GM21825 (cell line): ENCODE measurements at regions not wholly inside any gene's neighbourhood (a gene's known extent, or its start where the extent isn't known, plus 50 kb on each side); places are given as distances from the start of the nearest gene placed in this dataset.

Source experiments
- ATAC-seq: cut with Tn5 transposase; IDR thresholded peaks from one replicate; pipeline ENCODE4 v1.9.1; 2021; ENCODE audit warnings: mild to moderate bottlenecking, moderate library complexity; ENCODE audit not compliant: unreplicated experiment

DNA sequence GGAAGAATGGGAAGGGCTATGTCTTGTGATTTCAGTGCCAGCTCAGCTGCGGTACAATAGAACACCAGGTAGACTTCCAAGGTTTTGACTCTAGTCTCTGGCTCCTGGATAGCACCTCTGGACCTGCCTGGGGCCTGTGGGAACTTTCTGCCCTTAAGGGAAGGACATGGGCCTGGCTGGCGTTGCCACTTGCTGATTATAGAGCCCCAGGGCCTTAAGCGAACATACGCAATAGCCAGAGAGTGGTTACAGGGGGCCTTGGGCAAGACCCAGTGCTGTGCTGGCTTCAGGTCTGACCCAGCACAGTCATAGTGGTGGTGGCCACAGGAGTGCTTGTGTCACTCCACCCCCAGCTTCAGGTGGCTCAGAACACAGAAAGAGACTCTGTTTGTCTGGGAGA lies 131.1 kb upstream of the COL21A1 start:
- ATAC-seq: no peak

DNA sequence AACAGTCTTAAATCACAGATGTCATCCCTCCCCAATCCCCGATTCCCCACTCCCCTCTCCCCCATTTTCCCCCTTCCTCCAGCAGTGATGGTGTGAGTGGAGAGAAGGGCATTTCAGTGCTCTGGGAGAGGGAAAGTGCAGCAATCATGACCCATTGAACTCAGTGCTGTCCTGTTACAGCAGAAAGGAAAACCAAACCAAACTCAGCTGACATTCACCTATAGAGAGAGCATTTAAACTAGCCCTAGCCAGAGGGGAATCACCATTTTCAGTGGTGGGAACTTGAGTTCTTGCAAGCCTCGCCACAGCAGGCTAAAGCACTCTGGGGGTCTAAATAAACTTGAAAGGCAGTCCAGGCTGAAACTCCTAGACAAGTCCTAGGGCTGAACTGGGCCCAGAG lies 129.9 kb upstream of the COL21A1 start:
- no peak for ATAC-seq

GRCh38 chr6:56375806-56376205 lies 128.4 kb upstream of the COL21A1 start:
- no peak for ATAC-seq

DNA sequence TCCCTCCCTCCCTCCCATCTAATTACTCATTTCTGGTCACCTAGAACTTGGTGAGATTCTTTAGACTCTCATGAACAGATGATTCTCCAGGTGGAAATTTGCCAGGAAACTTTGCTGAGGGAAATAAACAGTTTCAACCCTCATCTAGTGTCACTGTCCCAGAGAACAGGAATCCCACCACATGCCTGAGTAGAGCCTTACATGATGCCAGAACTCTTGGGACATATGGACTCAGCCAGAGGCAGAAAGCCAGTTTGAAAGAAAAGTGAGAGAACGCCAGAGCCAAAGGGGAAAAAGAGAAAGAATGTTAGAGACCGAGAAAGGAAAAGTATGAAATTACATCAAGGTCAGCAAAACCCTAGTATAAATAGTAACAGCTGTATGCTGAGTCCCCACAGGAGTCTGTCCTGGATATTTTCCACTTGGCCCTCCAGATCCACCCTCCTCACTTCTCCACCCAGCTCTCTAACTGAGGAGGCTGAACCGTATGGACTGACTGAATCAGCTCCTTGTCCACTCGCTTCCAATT lies 127.5 kb upstream of the COL21A1 start:
- no peak for ATAC-seq

DNA sequence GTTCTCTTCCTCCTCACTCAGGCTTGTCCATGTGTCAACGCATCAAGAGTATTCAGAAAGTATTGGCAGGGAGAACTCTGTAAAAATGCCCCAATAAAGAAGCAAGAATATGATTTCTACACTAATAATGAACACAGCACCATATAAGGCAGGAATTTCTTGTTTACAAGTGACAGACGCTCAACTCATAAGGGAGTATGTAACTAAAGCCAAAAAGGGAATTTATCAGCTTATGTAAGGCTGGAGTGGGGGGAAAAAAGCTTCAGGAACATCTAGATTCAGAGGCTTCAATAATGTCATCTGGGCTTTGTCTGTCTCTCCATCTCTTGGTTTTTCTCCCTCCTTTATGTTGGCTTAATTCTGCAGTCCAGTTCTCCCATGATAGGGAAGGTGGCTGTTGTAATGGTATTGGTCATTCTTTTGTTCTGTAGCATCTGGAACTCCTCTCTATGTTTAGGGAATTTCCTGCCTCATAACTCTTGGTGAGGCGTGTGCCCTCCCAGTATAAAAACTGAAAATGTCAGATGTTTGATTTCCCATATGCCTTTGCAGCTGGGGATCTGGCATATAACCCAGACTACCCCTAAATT lies 125.1 kb upstream of the COL21A1 start:
- no peak for ATAC-seq

- no peak for ATAC-seq
These were observed 123.3 kb upstream of the COL21A1 start for GRCh38 chr6:56370561-56371211.

DNA sequence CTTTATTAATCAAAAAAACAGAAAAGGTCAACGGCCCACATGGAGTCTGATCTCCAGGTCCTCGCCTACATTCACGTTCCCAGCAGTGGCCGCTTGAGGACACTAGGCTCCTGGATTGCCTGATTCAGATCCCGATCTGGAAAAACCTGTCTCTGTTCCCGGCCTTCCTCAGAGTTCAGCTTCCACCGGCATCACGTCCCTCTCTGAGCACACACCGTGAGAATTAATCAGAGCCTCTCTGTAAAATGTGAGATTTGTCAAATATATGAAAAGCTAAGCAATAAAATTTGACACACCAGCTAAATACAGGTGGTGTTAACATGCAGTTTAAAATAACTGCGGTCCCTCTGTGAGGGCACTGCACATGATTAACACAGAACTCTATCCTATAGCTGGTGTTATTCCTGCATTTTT lies 122.8 kb upstream of the COL21A1 start:
- ATAC-seq: no peak

DNA sequence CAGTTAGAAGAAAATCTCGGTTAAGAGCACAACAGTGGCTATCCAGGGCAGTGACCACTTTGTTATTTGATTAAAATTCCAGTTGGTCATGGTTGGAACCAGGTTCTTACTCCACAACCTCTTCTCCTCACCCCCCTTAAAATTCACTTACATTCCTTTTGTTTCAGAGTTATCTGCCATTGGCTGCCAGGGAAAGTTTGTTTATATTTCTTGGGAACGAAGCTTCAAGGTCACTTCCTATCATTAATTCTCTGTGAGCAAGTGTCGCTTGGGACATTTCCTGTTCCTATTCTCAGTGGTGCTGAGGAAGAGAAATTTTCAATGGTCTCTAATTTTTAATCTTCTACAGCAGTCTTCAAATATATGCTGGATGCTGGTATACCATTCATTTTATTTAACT lies 121.1 kb upstream of the COL21A1 start:
- ATAC-seq: no peak

DNA sequence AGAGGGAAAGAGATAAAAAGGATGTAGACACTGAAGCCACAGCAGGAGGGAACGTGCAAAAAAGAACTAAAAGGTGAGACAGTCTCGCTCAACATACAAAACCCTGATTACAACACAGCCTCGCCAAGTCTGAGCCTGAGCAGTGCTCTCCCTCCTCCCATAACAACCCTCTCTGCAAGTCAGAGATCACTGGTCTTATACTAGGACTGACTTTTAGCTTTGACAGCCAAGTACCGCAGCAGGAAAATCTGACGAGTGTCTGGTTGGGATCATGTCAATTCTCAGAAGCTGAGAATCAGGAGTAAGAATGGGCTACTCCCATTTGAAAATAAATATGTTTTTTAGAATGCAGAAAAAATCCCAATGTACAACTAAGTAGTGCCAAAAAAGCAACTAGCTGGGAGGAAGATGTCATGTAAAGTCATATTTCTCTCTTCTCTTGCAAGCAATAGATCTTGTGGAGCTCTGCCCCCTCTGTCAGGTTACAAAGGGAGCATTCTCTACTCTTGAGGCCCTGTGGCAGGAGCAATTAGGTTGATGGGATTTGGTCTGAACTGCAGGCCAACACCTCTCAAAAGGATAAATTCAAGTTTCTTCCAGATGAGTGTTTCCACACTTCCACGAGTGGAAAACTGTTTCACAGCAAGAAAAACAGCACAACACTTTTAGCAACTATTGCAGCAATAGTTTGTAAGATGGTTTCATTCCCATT lies 118.9 kb upstream of the COL21A1 start:
- ATAC-seq: no peak

- no peak for ATAC-seq
These were observed 117.5 kb upstream of the COL21A1 start for GRCh38 chr6:56364827-56365339.

GRCh38 chr6:56364431-56364826 lies 117.0 kb upstream of the COL21A1 start:
- ATAC-seq: no peak

- ATAC-seq: no peak
These were observed 116.5 kb upstream of the COL21A1 start for GRCh38 chr6:56363796-56364430.

GRCh38 chr6:56361812-56362211 lies 114.4 kb upstream of the COL21A1 start:
- no peak for ATAC-seq

- ATAC-seq: peak; percentile 91
These were observed 112.0 kb upstream of the COL21A1 start for GRCh38 chr6:56359201-56359899.

DNA sequence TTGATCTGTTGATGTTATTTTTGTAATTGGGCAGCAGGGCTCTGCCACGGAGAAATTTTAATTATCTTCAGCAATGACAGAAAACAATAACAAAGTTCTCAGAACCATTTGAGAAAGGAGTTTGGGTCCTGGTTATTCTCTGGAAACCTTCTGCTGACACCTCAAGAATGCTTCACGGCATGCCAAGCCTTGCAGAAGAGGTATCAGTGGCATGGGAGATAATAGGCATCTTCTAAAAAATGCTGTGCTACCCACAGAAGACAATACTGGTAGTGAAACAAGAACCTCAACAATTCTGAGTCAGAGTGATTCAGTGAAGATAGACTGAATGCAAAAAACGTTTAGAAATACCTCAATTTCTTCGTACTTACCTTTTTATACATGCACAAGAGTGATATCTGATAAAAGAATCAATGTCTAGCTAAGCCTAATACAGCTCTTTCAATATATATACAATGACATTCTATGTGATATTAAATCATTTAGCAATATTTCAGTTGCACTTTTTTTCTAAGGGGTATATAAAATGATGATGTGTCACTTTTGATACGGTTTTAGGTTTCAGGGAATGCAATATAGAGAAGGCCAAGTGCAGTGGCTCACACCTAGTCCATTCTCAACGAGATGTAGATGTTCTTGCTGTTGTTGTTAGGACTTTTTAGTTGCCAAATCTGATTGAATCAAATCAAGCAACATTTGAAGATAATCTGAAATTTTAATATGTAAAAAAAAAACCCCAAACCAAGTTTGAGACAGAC lies 110.4 kb upstream of the COL21A1 start:
- no peak for ATAC-seq

- ATAC-seq: no peak
These were observed 109.0 kb upstream of the COL21A1 start for GRCh38 chr6:56356426-56356825.

DNA sequence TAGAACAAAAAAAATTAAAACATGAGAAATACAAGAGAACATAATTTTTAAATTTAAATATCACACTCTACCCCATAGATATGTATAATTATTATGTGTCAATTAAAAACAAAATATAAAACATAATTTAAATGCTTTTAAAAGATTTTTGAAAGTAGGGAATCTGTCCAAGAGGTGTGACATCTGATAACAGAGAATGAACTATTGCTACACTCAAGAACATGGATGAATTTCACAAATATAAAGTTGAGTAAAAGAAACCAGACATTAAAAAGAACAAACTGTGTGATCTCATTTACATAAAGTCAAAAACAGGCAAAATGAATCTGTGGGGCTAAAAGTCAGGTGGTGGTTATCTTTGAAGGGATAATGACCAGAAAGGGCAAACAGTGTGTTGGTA lies 106.5 kb upstream of the COL21A1 start:
- no peak for ATAC-seq

DNA sequence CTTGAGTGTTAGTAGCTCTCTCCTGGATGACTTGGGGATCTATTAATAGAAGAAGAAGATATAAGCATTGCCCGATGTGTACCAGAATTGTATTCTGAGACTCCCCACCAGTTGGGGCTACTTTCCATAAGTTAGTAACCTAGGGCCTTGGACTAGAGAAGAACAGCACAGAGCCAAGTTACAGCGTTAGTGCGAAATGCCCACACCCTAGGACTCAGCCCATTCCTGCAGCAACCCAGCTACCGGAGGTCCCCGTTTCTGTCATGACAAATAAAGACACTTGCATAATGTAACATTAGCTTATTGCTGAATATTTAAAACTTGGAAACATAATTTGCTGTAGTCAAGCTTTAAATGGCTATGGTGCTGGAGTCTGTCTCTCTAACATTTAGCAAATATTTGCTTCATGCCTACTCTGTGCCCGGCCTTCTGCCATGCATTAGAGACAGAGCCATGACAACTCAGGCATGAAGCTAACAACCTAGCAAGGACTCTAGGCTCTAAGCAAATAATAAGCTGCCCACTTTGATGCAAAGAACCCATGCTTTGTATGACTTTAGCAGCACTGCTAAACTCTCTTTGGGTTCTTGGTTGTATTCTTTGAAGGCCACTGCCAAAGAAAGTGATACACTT lies 103.4 kb upstream of the COL21A1 start:
- ATAC-seq: no peak

DNA sequence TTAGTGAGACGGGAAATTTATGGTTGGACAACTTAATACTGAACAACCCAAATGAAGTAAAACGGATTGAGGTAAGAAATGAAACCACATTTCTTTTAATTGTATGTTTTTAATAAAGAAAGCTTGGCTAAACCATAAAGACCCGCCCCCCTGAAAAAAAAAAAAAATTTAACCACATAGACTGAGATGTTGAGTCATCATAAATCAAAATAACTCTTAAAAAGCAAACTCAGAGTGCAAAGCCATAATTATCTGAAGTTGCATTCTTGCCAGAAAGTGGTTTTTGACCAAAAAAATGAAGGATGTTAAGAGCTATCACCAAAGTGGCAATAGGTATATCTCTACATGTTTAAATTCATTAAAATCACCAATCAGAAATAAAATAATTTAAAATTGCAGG lies 101.8 kb upstream of the COL21A1 start:
- no peak for ATAC-seq

GRCh38 chr6:56348578-56348977 lies 101.2 kb upstream of the COL21A1 start:
- ATAC-seq: no peak
